ENCODE measurements at regions not wholly inside any gene's neighbourhood (a gene's known extent, or its start where the extent isn't known, plus 50 kb on each side); places are given as distances from the start of the nearest gene placed in this dataset.

DNA sequence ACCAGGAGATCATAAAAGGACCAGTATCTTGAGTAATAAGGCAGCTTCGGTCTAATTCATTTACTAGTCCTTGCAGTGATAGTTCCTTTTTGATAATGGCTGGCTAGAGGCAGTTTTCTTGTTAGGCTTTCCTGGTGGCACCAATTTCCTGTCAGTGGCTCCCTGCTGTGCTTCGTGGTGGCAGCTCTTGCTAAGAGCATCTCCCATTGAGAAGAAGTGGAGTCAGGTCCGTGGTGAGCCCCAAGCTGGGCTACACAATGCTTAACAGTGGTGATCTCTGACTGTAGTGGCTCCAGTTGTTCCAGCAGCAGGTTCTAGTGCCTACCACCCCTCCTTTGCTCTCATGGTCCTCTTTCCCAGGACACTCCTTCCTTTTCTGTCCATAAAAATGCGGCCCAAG, 111.2 kb downstream of the RAP2B start:
- no peak for TF ChIP-seq YY1 (IDR thresholded peaks at IDR 0.05; ENCODE audit: insufficient read depth, insufficient read length)
- no peak for TF ChIP-seq ZNF274 (IDR thresholded peaks at IDR 0.05; ENCODE audit: low read depth, low read length)
- TF ChIP-seq SUZ12 (IDR thresholded peaks at IDR 0.05; ENCODE audit: extremely low read depth, insufficient read depth, insufficient read length), result no peak

Data from NT2/D1 (cell line).